ENCODE measurements at regions not wholly inside any gene's neighbourhood (a gene's known extent, or its start where the extent isn't known, plus 50 kb on each side); places are given as distances from the start of the nearest gene placed in this dataset.

- Histone ChIP-seq H3K79me2 (ENCODE audit: low read length) (no peaks in the 10 kb centered on the region), H3F3A (ENCODE audit: low read length, unreplicated experiment) (no peaks in the 10 kb centered on the region), H3K27ac (ENCODE audit: low read length) (no peak overlapping the region), H3K9ac (ENCODE audit: low read length) (no peak overlapping the region), H3K4me1 (ENCODE audit: insufficient read depth, low read length) (no peaks in the 10 kb centered on the region), H4K20me1 (ENCODE audit: low read length) (no peaks in the 10 kb centered on the region), H2AFZ (ENCODE audit: low read length) (no peak overlapping the region), H3K36me3 (ENCODE audit: low read depth, low read length) (no peaks in the 10 kb centered on the region), H3K9me2 (replicated peaks; ENCODE audit: low read length) (no peaks in the 10 kb centered on the region), H3K9me3 (ENCODE audit: low read length) (no peaks in the 10 kb centered on the region), H3K27me3 (ENCODE audit: low read length) (no peaks in the 10 kb centered on the region), H3K4me3 (ENCODE audit: low read length) (no peak overlapping the region), H3K4me2 (ENCODE audit: low read length) (no peak overlapping the region)
- no TSS peak for BruUV-seq (replicated peaks)
- DNase-seq (no peak), ATAC-seq (no peak)
- TF ChIP-seq CTCF (conservative IDR thresholded peaks at IDR 0.05; ENCODE audit: low read depth, low read length) (no peak), EZH2phosphoT487 (IDR thresholded peaks at IDR 0.05; ENCODE audit: borderline replicate concordance, low read length) (no peak), EZH2 (IDR thresholded peaks at IDR 0.05; ENCODE audit: low read length, unreplicated experiment) (no peak)
- ChIA-PET CTCF (interaction anchor here (0.7 kb wide), 1 partner anchor 198 kb away, joined by 3 read pairs; no protein-coding TSS in a partner anchor), POLR2A (ENCODE audit: unreplicated experiment) (no interaction called here)
- intact Hi-C loops (cut with micrococcal nuclease) = no loop called here
Measured at GRCh38 chr13:105959876-105960275, 575.6 kb downstream of the EFNB2 start.

- no peaks in the 10 kb centered on the region for H3K4me1 ChIP-seq (ENCODE audit: insufficient read depth, low read length)
- H3K27me3 ChIP-seq (ENCODE audit: low read length) = no peaks in the 10 kb centered on the region
Measured at GRCh38 chr13:105957769-105958438, 577.6 kb downstream of the EFNB2 start.

More at GRCh38 chr13:105957769-105958438, 577.6 kb downstream of the EFNB2 start:
- ATAC-seq = no peak
- no peak for DNase-seq
- Histone ChIP-seq H3K27ac (ENCODE audit: low read length) (no peak overlapping the region), H4K20me1 (ENCODE audit: low read length) (no peaks in the 10 kb centered on the region), H3K9me3 (ENCODE audit: low read length) (no peaks in the 10 kb centered on the region), H3K4me2 (ENCODE audit: low read length) (no peak overlapping the region), H2AFZ (ENCODE audit: low read length) (no peak overlapping the region), H3K4me3 (ENCODE audit: low read length) (no peak overlapping the region), H3F3A (ENCODE audit: low read length, unreplicated experiment) (no peaks in the 10 kb centered on the region), H3K9me2 (replicated peaks; ENCODE audit: low read length) (no peaks in the 10 kb centered on the region), H3K36me3 (ENCODE audit: low read depth, low read length) (no peaks in the 10 kb centered on the region), H3K79me2 (ENCODE audit: low read length) (no peaks in the 10 kb centered on the region), H3K9ac (ENCODE audit: low read length) (no peak overlapping the region)
- POLR2A ChIA-PET (ENCODE audit: unreplicated experiment) = no interaction called here
- no TSS peak for BruUV-seq (replicated peaks)
- CTCF ChIA-PET = no interaction called here
- TF ChIP-seq EZH2phosphoT487 (IDR thresholded peaks at IDR 0.05; ENCODE audit: borderline replicate concordance, low read length) (no peak), EZH2 (IDR thresholded peaks at IDR 0.05; ENCODE audit: low read length, unreplicated experiment) (no peak), CTCF (conservative IDR thresholded peaks at IDR 0.05; ENCODE audit: low read depth, low read length) (no peak)
- intact Hi-C loops (cut with micrococcal nuclease) = no loop called here
